CD4-positive, alpha-beta T cell (primary cell): ENCODE measurements at regions not wholly inside any gene's neighbourhood (a gene's known extent, or its start where the extent isn't known, plus 50 kb on each side); places are given as distances from the start of the nearest gene placed in this dataset.
"Not testable (repeated sequence)": the region's sequence is repeated elsewhere in the genome, so short reads cannot be mapped to it uniquely, and the experiment has no call there.

ENCODE experiments used
- ATAC-seq: fragments of 200-7000 bp; cut with Tn5 transposase; one replicate; pipeline ENCODE4 v1.10.0; 2022; ENCODE audit warnings: mild to moderate bottlenecking; ENCODE audit not compliant: poor library complexity
- CTCF ChIA-PET: fragments of 350-600 bp; sonication (Branson Sonifier 250); formaldehyde crosslinking; loops from one replicate; lab custom pipeline; 2021; ENCODE audit warnings: antibody characterized with exemption, inconsistent platforms; lab: Charles Lee
- POLR2A ChIA-PET: fragments of 350-600 bp; sonication (Branson Sonifier 250); formaldehyde crosslinking; loops from one replicate; lab custom pipeline; 2021; ENCODE audit warnings: antibody characterized with exemption, inconsistent platforms; lab: Charles Lee
- DNase-seq, 14 experiments: peaks; one replicate each; pipeline ENCODE4 v3.0.0-alpha.2; 2013 to 2020; ENCODE audit warnings: mixed read lengths in 2 of 14
- H3K27ac ChIP-seq, 2 donors: one replicate each; pipeline versions ENCODE4 v1.5.1 to v1.7.0; 2013; ENCODE audit warnings: low read length in 2 of 2, low read depth in 1 of 2, mild to moderate bottlenecking in 1 of 2
- H3K27me3 ChIP-seq, 2 experiments: 1 replicate in 1 of 2; 2 replicates in 1 of 2; pipeline versions ENCODE4 v1.6.1 to v1.7.0; 2013; ENCODE audit warnings: low read length in 2 of 2, control low read depth in 1 of 2, mild to moderate bottlenecking in 1 of 2, moderate library complexity in 1 of 2; ENCODE audit not compliant: insufficient read depth in 2 of 2, control insufficient read depth in 1 of 2
- H3K36me3 ChIP-seq: one replicate; pipeline ENCODE4 v1.6.1; 2013; ENCODE audit warnings: low read length, control low read depth; ENCODE audit not compliant: insufficient read depth
- H3K4me1 ChIP-seq: one replicate; pipeline ENCODE4 v1.6.1; 2013; ENCODE audit warnings: low read length, control low read depth; ENCODE audit not compliant: insufficient read depth
- H3K4me3 ChIP-seq: one replicate; pipeline ENCODE4 v1.5.1; 2013; ENCODE audit warnings: mild to moderate bottlenecking, low read length, moderate library complexity
- H3K9me3 ChIP-seq, 2 experiments: 1 replicate in 1 of 2; 2 replicates in 1 of 2; pipeline versions ENCODE4 v1.6.1 to v1.7.0; 2013; ENCODE audit warnings: low read length in 2 of 2, mild to moderate bottlenecking in 2 of 2, control low read depth in 1 of 2, moderate library complexity in 1 of 2; ENCODE audit not compliant: control insufficient read depth in 1 of 2, insufficient read depth in 1 of 2
- H3K27ac Mint-ChIP-seq: one replicate; pipeline ENCODE4 v1.8.0; 2020; ENCODE audit warnings: mixed read lengths
- H3K27me3 Mint-ChIP-seq: one replicate; pipeline ENCODE4 v1.8.0; 2021; ENCODE audit warnings: mixed read lengths
- H3K36me3 Mint-ChIP-seq: one replicate; pipeline ENCODE4 v1.8.0; 2021; ENCODE audit warnings: low read depth, mixed read lengths
- H3K4me1 Mint-ChIP-seq: one replicate; pipeline ENCODE4 v1.8.0; 2021; ENCODE audit warnings: low read depth, mixed read lengths
- H3K4me3 Mint-ChIP-seq: one replicate; pipeline ENCODE4 v1.8.0; 2020; ENCODE audit warnings: mild to moderate bottlenecking, mixed read lengths
- H3K9me3 Mint-ChIP-seq: one replicate; pipeline ENCODE4 v1.8.0; 2020; ENCODE audit warnings: mixed read lengths
- CTCF ChIP-seq: fragments of 200-600 bp; IDR thresholded peaks from one replicate; pipeline ENCODE4 v1.8.0; 2022; ENCODE audit warnings: antibody characterized with exemption, mild to moderate bottlenecking
- intact Hi-C, 2 experiments: fragments of 100-400 bp; cut with DNase I in 1 of 2; cut with micrococcal nuclease in 1 of 2; formaldehyde crosslinking; loops; one replicate each; pipeline versions ENCODE4 v1.15.1 to v1.9.0; 2023 to 2025; cut with DNase I, micrococcal nuclease

GRCh38 chr20:29762620-29763019 is 1494.8 kb upstream of the DEFB115 start:
- POLR2A ChIA-PET = no interaction called here
- H3K27me3 ChIP-seq = no peaks in the 10 kb centered on the region
- TF ChIP-seq CTCF = no peak
- H3K36me3 ChIP-seq = no peaks in the 10 kb centered on the region
- H3K9me3 ChIP-seq = peaks cover 0 to 38% of the 10 kb centered on the region in 2 experiments
- H3K4me1 ChIP-seq = no peaks in the 10 kb centered on the region
- Mint-ChIP-seq H3K36me3 (peaks cover 4% of the 10 kb centered on the region), H3K27ac (no peak overlapping the region), H3K27me3 (no peaks in the 10 kb centered on the region), H3K4me1 (no peaks in the 10 kb centered on the region), H3K9me3 (peaks cover 3% of the 10 kb centered on the region), H3K4me3 (no peak overlapping the region)
- intact Hi-C loops = loop anchor here in 1 of 2 experiments (10.0 kb wide), 1 partner anchor 228 kb away; no protein-coding TSS in a partner anchor
- no peak for DNase-seq
- no peak for ATAC-seq
- no peak overlapping the region for H3K27ac ChIP-seq
- CTCF ChIA-PET = no interaction called here
- no peak overlapping the region for H3K4me3 ChIP-seq

- Mint-ChIP-seq H3K9me3 (peaks cover under 1% of the 10 kb centered on the region), H3K36me3 (peaks cover 4% of the 10 kb centered on the region), H3K4me1 (no peaks in the 10 kb centered on the region), H3K4me3 (no peak overlapping the region), H3K27ac (no peak overlapping the region), H3K27me3 (no peaks in the 10 kb centered on the region)
- no peaks in the 10 kb centered on the region for H3K4me1 ChIP-seq
- POLR2A ChIA-PET = no interaction called here
- H3K27ac ChIP-seq = no peak overlapping the region
- intact Hi-C loops = loop anchor here in 1 of 2 experiments (10.0 kb wide), 1 partner anchor 229 kb away; no protein-coding TSS in a partner anchor
- DNase-seq = no peak
- H3K36me3 ChIP-seq = no peaks in the 10 kb centered on the region
- H3K4me3 ChIP-seq = no peak overlapping the region
- no peaks in the 10 kb centered on the region for H3K27me3 ChIP-seq
- CTCF ChIA-PET = no interaction called here
- ATAC-seq = no peak
- peaks cover 0 to 44% of the 10 kb centered on the region in 2 experiments for H3K9me3 ChIP-seq
- TF ChIP-seq CTCF = no peak
These were observed 1493.5 kb upstream of the DEFB115 start for GRCh38 chr20:29763821-29764511.

GRCh38 chr20:29764922-29765610 is 1492.4 kb upstream of the DEFB115 start:
- H3K9me3 ChIP-seq = peaks cover 0 to 44% of the 10 kb centered on the region in 2 experiments
- H3K27ac ChIP-seq, H3K27me3 ChIP-seq, H3K36me3 ChIP-seq, H3K4me3 Mint-ChIP-seq, ATAC-seq, CTCF ChIA-PET, H3K4me1 ChIP-seq, H3K4me1 Mint-ChIP-seq, H3K27ac Mint-ChIP-seq, H3K4me3 ChIP-seq, POLR2A ChIA-PET, H3K9me3 Mint-ChIP-seq, H3K36me3 Mint-ChIP-seq, H3K27me3 Mint-ChIP-seq: not testable (repeated sequence)
- DNase-seq = peak in 2 of 14 experiments; percentile 20 to 23
- intact Hi-C loops = loop anchor here (5.0 to 10.0 kb wide), 2 partner anchors 230 to 233 kb away; no protein-coding TSS in a partner anchor

- H3K4me1 Mint-ChIP-seq, H3K4me3 Mint-ChIP-seq, H3K27ac ChIP-seq, H3K27ac Mint-ChIP-seq, CTCF ChIA-PET, H3K36me3 ChIP-seq, H3K4me3 ChIP-seq, H3K27me3 Mint-ChIP-seq, DNase-seq, ATAC-seq, POLR2A ChIA-PET, H3K4me1 ChIP-seq, H3K27me3 ChIP-seq, H3K36me3 Mint-ChIP-seq, intact Hi-C loops: not testable (repeated sequence)
- peaks cover 0 to 16% of the 10 kb centered on the region in 2 experiments for H3K9me3 ChIP-seq
- peaks cover 15% of the 10 kb centered on the region for H3K9me3 Mint-ChIP-seq
These were observed 1479.4 kb upstream of the DEFB115 start for GRCh38 chr20:29778033-29778432.

- CTCF ChIA-PET, POLR2A ChIA-PET, H3K4me3 Mint-ChIP-seq, H3K36me3 ChIP-seq, H3K36me3 Mint-ChIP-seq, H3K27ac Mint-ChIP-seq, H3K27ac ChIP-seq, H3K27me3 ChIP-seq, DNase-seq, H3K4me1 ChIP-seq, H3K4me3 ChIP-seq, ATAC-seq, H3K4me1 Mint-ChIP-seq, intact Hi-C loops, H3K27me3 Mint-ChIP-seq: not testable (repeated sequence)
- H3K9me3 Mint-ChIP-seq = peaks cover 16% of the 10 kb centered on the region
- H3K9me3 ChIP-seq = peaks cover 0 to 20% of the 10 kb centered on the region in 2 experiments
These were observed 1476.2 kb upstream of the DEFB115 start for GRCh38 chr20:29781217-29781616.
